H1 (cell line): ENCODE measurements at regions not wholly inside any gene's neighbourhood (a gene's known extent, or its start where the extent isn't known, plus 50 kb on each side); places are given as distances from the start of the nearest gene placed in this dataset.

Source experiments
- CTCF ChIA-PET: fragments of 300-600 bp; sonication (Branson Sonifier 250); formaldehyde crosslinking; loops from one replicate; lab custom pipeline; 2021; ENCODE audit not compliant: partially characterized antibody; lab: Charles Lee
- POLR2A ChIA-PET: fragments of 300-600 bp; sonication (Branson Sonifier 250); formaldehyde crosslinking; loops from one replicate; lab custom pipeline; 2021; ENCODE audit warnings: inconsistent platforms; ENCODE audit not compliant: partially characterized antibody; lab: Charles Lee
- DNase-seq, 2 experiments: peaks; one replicate each; pipeline versions ENCODE4 v3.0.0 to v3.0.0-alpha.2; 2010 to 2022; ENCODE audit warnings: low spot score in 2 of 2, low read depth in 1 of 2, mixed read lengths in 1 of 2
- FAIRE-seq: peaks from 2 replicates; lab custom pipeline; 2011; peaks lifted over from hg19 to GRCh38; lab: Jason Lieb, UNC
- H2AFZ ChIP-seq: 2 replicates; pipeline ENCODE4 v1.8.1; 2012; ENCODE audit warnings: low read length, inconsistent platforms
- H2AK5ac ChIP-seq: 2 replicates; pipeline ENCODE4 v1.6.1; 2013; ENCODE audit warnings: low read depth, low read length
- H2BK120ac ChIP-seq: replicated peaks from 2 replicates; pipeline ENCODE3; 2013; ENCODE audit warnings: low read depth, low read length, inconsistent platforms
- H2BK12ac ChIP-seq: 2 replicates; pipeline ENCODE4 v1.6.1; 2013; ENCODE audit warnings: low read depth, low read length
- H2BK15ac ChIP-seq: 2 replicates; pipeline ENCODE4 v1.6.1; 2013; ENCODE audit warnings: low read length
- H2BK20ac ChIP-seq: 2 replicates; pipeline ENCODE4 v1.6.1; 2013; ENCODE audit warnings: low read length
- H2BK5ac ChIP-seq: 2 replicates; pipeline ENCODE4 v1.6.1; 2013; ENCODE audit warnings: low read depth, low read length
- H3K14ac ChIP-seq: 2 replicates; pipeline ENCODE4 v1.6.1; 2013; ENCODE audit warnings: inconsistent platforms; ENCODE audit not compliant: insufficient read length
- H3K18ac ChIP-seq: 2 replicates; pipeline ENCODE4 v1.6.1; 2013; ENCODE audit warnings: low read length; ENCODE audit errors: extremely low read depth
- H3K23ac ChIP-seq: 2 replicates; pipeline ENCODE4 v1.6.1; 2013; ENCODE audit warnings: inconsistent platforms; ENCODE audit not compliant: insufficient read length
- H3K23me2 ChIP-seq: 2 replicates; pipeline ENCODE4 v1.6.1; 2013; ENCODE audit warnings: low read depth, low read length
- H3K27ac ChIP-seq: 2 replicates; pipeline ENCODE4 v1.6.1; 2011; ENCODE audit warnings: low read depth, low read length, inconsistent platforms
- H3K27me3 ChIP-seq, 4 experiments: replicated peaks in 1 of 4; 1 replicate in 1 of 4; 2 replicates in 3 of 4; pipeline versions ENCODE4 v1.6.1 to v1.8.1; 2011 to 2013; ENCODE audit warnings: low read length in 3 of 4, mild to moderate bottlenecking in 3 of 4, inconsistent platforms in 2 of 4, mixed read lengths in 2 of 4, moderate library complexity in 1 of 4; ENCODE audit not compliant: control insufficient read depth in 3 of 4, insufficient read depth in 3 of 4; ENCODE audit errors: extremely low read depth in 1 of 4
- H3K36me3 ChIP-seq, 4 experiments: 2 replicates each; pipeline versions ENCODE4 v1.6.1 to v1.8.1; 2011 to 2013; ENCODE audit warnings: mild to moderate bottlenecking in 4 of 4, low read length in 3 of 4, moderate library complexity in 2 of 4, control low read depth in 1 of 4, inconsistent platforms in 1 of 4; ENCODE audit not compliant: insufficient read depth in 4 of 4, control insufficient read depth in 2 of 4
- H3K4ac ChIP-seq: replicated peaks from 2 replicates; pipeline ENCODE3; 2013; ENCODE audit warnings: low read length, low read depth, mixed read lengths, inconsistent platforms; ENCODE audit not compliant: insufficient read length
- H3K4me1 ChIP-seq, 4 experiments: replicated peaks in 1 of 4; 1 replicate in 1 of 4; 2 replicates in 3 of 4; pipeline versions ENCODE4 v1.6.1 to v1.8.1; 2011 to 2013; ENCODE audit warnings: low read length in 3 of 4, inconsistent platforms in 2 of 4, mixed read lengths in 1 of 4; ENCODE audit not compliant: insufficient read depth in 4 of 4, control insufficient read depth in 3 of 4
- H3K4me2 ChIP-seq, 2 experiments: 2 replicates each; pipeline versions ENCODE4 v1.6.1 to v1.8.1; 2011 to 2013; ENCODE audit warnings: low read depth in 2 of 2, low read length in 2 of 2, control low read depth in 1 of 2, inconsistent platforms in 1 of 2, mild to moderate bottlenecking in 1 of 2; ENCODE audit not compliant: insufficient read depth in 1 of 2
- H3K4me3 ChIP-seq, 4 experiments: fragments of 200-600, 300-600 bp in 1 of 4; sonication (generic), shearing (Covaris generic), sonication (Bioruptor Twin) in 1 of 4; 2 replicates each; pipeline versions ENCODE4 v1.5.1 to v1.8.1; 2011 to 2016; ENCODE audit warnings: low read length in 4 of 4, low read depth in 3 of 4, control low read depth in 2 of 4, inconsistent platforms in 2 of 4, mild to moderate bottlenecking in 2 of 4, mixed read lengths in 1 of 4, moderate library complexity in 1 of 4; ENCODE audit not compliant: insufficient read depth in 2 of 4; ENCODE audit errors: extremely low read depth in 1 of 4
- H3K56ac ChIP-seq: replicated peaks from 2 replicates; pipeline ENCODE3; 2013; ENCODE audit warnings: low read depth, mild to moderate bottlenecking, mixed read lengths, low read length, inconsistent platforms; ENCODE audit not compliant: insufficient read length
- H3K79me1 ChIP-seq: 2 replicates; pipeline ENCODE4 v1.6.1; 2013; ENCODE audit warnings: low read depth, low read length, control low read depth
- H3K79me2 ChIP-seq, 2 experiments: 2 replicates each; pipeline versions ENCODE4 v1.6.1 to v1.8.1; 2012 to 2013; ENCODE audit warnings: low read length in 2 of 2, mild to moderate bottlenecking in 2 of 2, inconsistent platforms in 1 of 2; ENCODE audit not compliant: insufficient read depth in 2 of 2, control insufficient read depth in 1 of 2
- H3K9ac ChIP-seq, 4 experiments: replicated peaks in 1 of 4; 1 replicate in 1 of 4; 2 replicates in 3 of 4; pipeline versions ENCODE4 v1.6.1 to v1.8.1; 2011 to 2013; ENCODE audit warnings: low read depth in 3 of 4, low read length in 3 of 4, control low read depth in 2 of 4, mild to moderate bottlenecking in 2 of 4, moderate library complexity in 2 of 4, inconsistent platforms in 1 of 4; ENCODE audit errors: extremely low read depth in 1 of 4
- H3K9me3 ChIP-seq, 2 experiments: 2 replicates each; pipeline versions ENCODE4 v1.6.1 to v1.8.1; 2012 to 2013; ENCODE audit warnings: mild to moderate bottlenecking in 2 of 2, moderate library complexity in 2 of 2, control low read depth in 1 of 2, inconsistent platforms in 1 of 2, low read depth in 1 of 2, low read length in 1 of 2, mixed read lengths in 1 of 2; ENCODE audit not compliant: insufficient read depth in 2 of 2
- H4K20me1 ChIP-seq, 2 experiments: replicated peaks in 1 of 2; 2 replicates each; pipeline versions ENCODE3 to v1.8.1; 2011 to 2013; ENCODE audit warnings: inconsistent platforms in 2 of 2, low read length in 2 of 2, mild to moderate bottlenecking in 1 of 2; ENCODE audit not compliant: insufficient read depth in 2 of 2, control insufficient read depth in 1 of 2
- H4K5ac ChIP-seq: 2 replicates; pipeline ENCODE4 v1.6.1; 2013; ENCODE audit warnings: low read length, low read depth, mixed read lengths, inconsistent platforms; ENCODE audit not compliant: insufficient read length
- H4K8ac ChIP-seq: 2 replicates; pipeline ENCODE4 v1.8.0; 2013; ENCODE audit warnings: mild to moderate bottlenecking, moderate library complexity, low read length, inconsistent platforms; ENCODE audit not compliant: insufficient read depth; ENCODE audit errors: extremely low read depth
- H4K91ac ChIP-seq: replicated peaks from 2 replicates; pipeline ENCODE3; 2013; ENCODE audit warnings: low read length, mixed read lengths, inconsistent platforms; ENCODE audit not compliant: insufficient read length
- EGR1 ChIP-seq: IDR thresholded peaks from 2 replicates; pipeline ENCODE4 v1.6.1; 2011; ENCODE audit warnings: low read depth, low read length, borderline replicate concordance
- GABPA ChIP-seq: IDR thresholded peaks from 2 replicates; pipeline ENCODE4 v1.6.1; 2011; ENCODE audit warnings: mild to moderate bottlenecking, low read length, moderate library complexity, borderline replicate concordance; ENCODE audit not compliant: insufficient read depth
- POLR2A ChIP-seq, 2 experiments: IDR thresholded peaks; 1 replicate in 1 of 2; 2 replicates in 1 of 2; pipeline ENCODE4 v1.6.1; 2011; ENCODE audit warnings: low read depth in 2 of 2, low read length in 2 of 2, mild to moderate bottlenecking in 2 of 2; ENCODE audit errors: control extremely low read depth in 1 of 2
- SRF ChIP-seq: IDR thresholded peaks from 2 replicates; pipeline ENCODE4 v1.6.1; 2011; ENCODE audit warnings: mild to moderate bottlenecking, low read depth, low read length, moderate library complexity
- TAF7 ChIP-seq: optimal IDR thresholded peaks from 2 replicates; pipeline ENCODE3; 2011; ENCODE audit warnings: low read depth, mild to moderate bottlenecking, inconsistent platforms, low read length, moderate library complexity, borderline replicate concordance
- WGBS, 2 experiments: shearing (Covaris generic) in 1 of 2; methylation state at CpG; one replicate each; pipeline versions ENCODE4 v1.1.6 to v1.1.7; 2013 to 2015; ENCODE audit warnings: low lambda C conversion rate in 2 of 2, mixed read lengths in 2 of 2, inconsistent platforms in 1 of 2, low coverage in 1 of 2, missing lambda C conversion rate in 1 of 2; ENCODE audit not compliant: insufficient replicate concordance in 2 of 2, insufficient coverage in 1 of 2, insufficient read length in 1 of 2; ENCODE audit errors: extremely low coverage in 1 of 2, missing lambda C conversion rate in 1 of 2; 5-methylcytosine and 5-hydroxymethylcytosine counted together

- DNase-seq (peak in 1 of 2 experiments; percentile 19), FAIRE-seq (no peak)
- Histone ChIP-seq H2BK15ac (no peak overlapping the region), H3K9me3 (no peaks in the 10 kb centered on the region), H3K4ac (no peak overlapping the region), H3K4me2 (no peak overlapping the region), H3K79me1 (no peaks in the 10 kb centered on the region), H3K14ac (no peak overlapping the region), H4K8ac (no peak overlapping the region), H2AFZ (no peak overlapping the region), H2BK120ac (no peak overlapping the region), H4K20me1 (no peaks in the 10 kb centered on the region), H3K4me3 (no peak overlapping the region), H2BK5ac (no peak overlapping the region), H3K18ac (no peak overlapping the region), H3K9ac (no peak overlapping the region), H3K23ac (no peak overlapping the region), H4K5ac (no peak overlapping the region), H3K36me3 (no peaks in the 10 kb centered on the region), H2AK5ac (no peak overlapping the region), H3K4me1 (peaks cover 0 to 8% (median 3%) of the 10 kb centered on the region in 4 experiments; a peak in 4 of 7 replicates), H3K23me2 (no peaks in the 10 kb centered on the region), H2BK12ac (no peak overlapping the region), H3K27me3 (peaks cover 0 to 1% (median 0%) of the 10 kb centered on the region in 4 experiments; a peak in 2 of 7 replicates), H4K91ac (no peak overlapping the region), H2BK20ac (no peak overlapping the region), H3K79me2 (no peaks in the 10 kb centered on the region), H3K56ac (no peak overlapping the region), H3K27ac (no peak overlapping the region)
- no peak for TF ChIP-seq SRF
- TF ChIP-seq GABPA: no peak
- no peak for TF ChIP-seq POLR2A (IDR thresholded peaks at IDR 0.05; ENCODE audit: control extremely low read depth in 1 of 2, low read depth in 2 of 2, low read length in 2 of 2)
- TF ChIP-seq EGR1: no peak
- no peak for TF ChIP-seq TAF7
- WGBS, 2 experiments: 85% methylated on average over 3 of the region's 3 CpGs; no CpG with 5 or more reads in 1 of the 2 experiments
- ChIA-PET POLR2A (interaction anchor here (1.2 kb wide), 1 partner anchor 174 kb away, joined by 3 read pairs; no protein-coding TSS in a partner anchor), CTCF (interaction anchor here (1.2 kb wide), 2 partner anchors 32 to 65 kb away, joined by 3 to 4 read pairs; no protein-coding TSS in a partner anchor)
Measured at GRCh38 chr1:235018161-235018560, 110.5 kb downstream of the TOMM20 start.
